Femur (tissue), 1 donor: ENCODE measurements at regions not wholly inside any gene's neighbourhood (a gene's known extent, or its start where the extent isn't known, plus 50 kb on each side); places are given as distances from the start of the nearest gene placed in this dataset.
"Not testable (repeated sequence)": the region's sequence is repeated elsewhere in the genome, so short reads cannot be mapped to it uniquely, and the experiment has no call there.

ENCODE experiments used
- DNase-seq: peaks from one replicate; pipeline ENCODE4 v3.0.0-alpha.2; 2017

GRCh38 chr4:27770895-27771294 is 910.3 kb downstream of the STIM2 start:
- DNase-seq: no peak

GRCh38 chr4:27775156-27775555 is 914.5 kb downstream of the STIM2 start:
- no peak for DNase-seq

- no peak for DNase-seq
Measured at GRCh38 chr4:27779827-27780226, 919.2 kb downstream of the STIM2 start.

GRCh38 chr4:27787195-27787594 is 926.6 kb downstream of the STIM2 start:
- DNase-seq: no peak

- no peak for DNase-seq
Measured at GRCh38 chr4:27789773-27790172, 929.1 kb downstream of the STIM2 start.

GRCh38 chr4:27790911-27791310 is 930.3 kb downstream of the STIM2 start:
- no peak for DNase-seq

- DNase-seq: no peak
Measured at GRCh38 chr4:27791640-27792039, 931.0 kb downstream of the STIM2 start.

- DNase-seq: no peak
Measured at GRCh38 chr4:27807207-27807606, 946.6 kb downstream of the STIM2 start.

GRCh38 chr4:27811948-27812347 is 951.3 kb downstream of the STIM2 start:
- DNase-seq: no peak

- not testable (repeated sequence) for DNase-seq
Measured at GRCh38 chr4:27813226-27813625, 952.6 kb downstream of the STIM2 start.

- not testable (repeated sequence) for DNase-seq
Measured at GRCh38 chr4:27813699-27814425, 953.2 kb downstream of the STIM2 start.

- no peak for DNase-seq
Measured at GRCh38 chr4:27819246-27819645, 958.6 kb downstream of the STIM2 start.

GRCh38 chr4:27828843-27829242 is 968.2 kb downstream of the STIM2 start:
- no peak for DNase-seq

GRCh38 chr4:27830251-27830650 is 969.6 kb downstream of the STIM2 start:
- no peak for DNase-seq

- no peak for DNase-seq
Measured at GRCh38 chr4:27835851-27836250, 975.2 kb downstream of the STIM2 start.

- DNase-seq: no peak
Measured at GRCh38 chr4:27836523-27836922, 975.9 kb downstream of the STIM2 start.

GRCh38 chr4:27843776-27844175 is 983.1 kb downstream of the STIM2 start:
- no peak for DNase-seq

- DNase-seq: no peak
Measured at GRCh38 chr4:27844376-27844775, 983.7 kb downstream of the STIM2 start.

- no peak for DNase-seq
Measured at GRCh38 chr4:27846951-27847350, 986.3 kb downstream of the STIM2 start.

- no peak for DNase-seq
Measured at GRCh38 chr4:27861381-27861787, 1000.7 kb downstream of the STIM2 start.

GRCh38 chr4:27861802-27862201 is 1001.2 kb downstream of the STIM2 start:
- DNase-seq: no peak

- DNase-seq: no peak
Measured at GRCh38 chr4:27873596-27873995, 1013.0 kb downstream of the STIM2 start.

- DNase-seq: no peak
Measured at GRCh38 chr4:27881705-27882104, 1021.1 kb downstream of the STIM2 start.

- no peak for DNase-seq
Measured at GRCh38 chr4:27886120-27886519, 1025.5 kb downstream of the STIM2 start.

GRCh38 chr4:27887646-27888045 is 1027.0 kb downstream of the STIM2 start:
- no peak for DNase-seq
